ACHN (cell line): ENCODE measurements at regions not wholly inside any gene's neighbourhood (a gene's known extent, or its start where the extent isn't known, plus 50 kb on each side); places are given as distances from the start of the nearest gene placed in this dataset.
"Not testable (repeated sequence)": the region's sequence is repeated elsewhere in the genome, so short reads cannot be mapped to it uniquely, and the experiment has no call there.

Source experiments
- DNase-seq: peaks from one replicate; pipeline ENCODE4 v3.0.0-alpha.2; 2015
- in situ Hi-C: cut with HindIII; loops from 2 replicates; pipeline ENCODE4 v1.10.0; 2017; ENCODE audit warnings: low sequenced_read_pairs, low pct_ligation_motif_present, low pct_unique_long_range_greater_than_20kb

DNA sequence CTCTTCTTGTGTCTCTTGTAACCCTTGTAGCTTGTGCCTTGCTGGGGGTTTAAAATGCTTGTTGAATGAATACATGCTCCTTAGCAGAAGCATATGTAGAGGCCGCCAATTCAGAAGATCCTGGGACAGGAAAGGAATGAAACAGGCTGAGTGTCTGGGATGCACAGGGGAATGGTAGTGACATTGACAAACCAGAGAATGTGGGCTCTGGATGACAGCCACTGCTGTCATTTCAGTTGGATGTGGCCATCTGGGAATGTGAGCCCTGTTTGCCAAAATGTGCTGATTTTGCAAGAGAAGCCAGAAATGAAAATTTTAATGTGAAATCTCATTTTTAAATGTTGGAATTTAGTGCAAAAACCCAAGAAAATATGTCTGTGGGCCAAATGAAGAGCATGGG, 136.8 kb downstream of the DACT1 start:
- in situ Hi-C loops, result no loop called here
- DNase-seq, result no peak

DNA sequence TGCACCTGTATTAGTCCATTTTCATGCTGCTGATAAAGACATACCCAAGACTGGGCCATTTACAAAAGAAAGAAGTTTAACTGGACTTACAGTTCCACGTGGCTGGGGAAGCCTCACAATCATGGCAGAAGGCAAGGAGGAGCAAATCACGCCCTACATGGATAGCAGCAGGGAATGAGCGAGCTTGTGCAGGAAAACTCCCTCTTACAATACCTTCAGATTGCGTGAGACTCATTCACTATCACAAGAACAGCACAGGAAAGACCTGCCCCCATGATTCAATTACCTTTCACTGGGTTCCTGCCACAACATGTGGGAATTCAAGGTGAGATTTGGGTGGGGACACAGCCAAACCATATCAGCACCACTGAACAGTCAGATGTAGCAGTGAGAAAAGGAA, 137.4 kb downstream of the DACT1 start:
- in situ Hi-C loops, DNase-seq: not testable (repeated sequence)

DNA sequence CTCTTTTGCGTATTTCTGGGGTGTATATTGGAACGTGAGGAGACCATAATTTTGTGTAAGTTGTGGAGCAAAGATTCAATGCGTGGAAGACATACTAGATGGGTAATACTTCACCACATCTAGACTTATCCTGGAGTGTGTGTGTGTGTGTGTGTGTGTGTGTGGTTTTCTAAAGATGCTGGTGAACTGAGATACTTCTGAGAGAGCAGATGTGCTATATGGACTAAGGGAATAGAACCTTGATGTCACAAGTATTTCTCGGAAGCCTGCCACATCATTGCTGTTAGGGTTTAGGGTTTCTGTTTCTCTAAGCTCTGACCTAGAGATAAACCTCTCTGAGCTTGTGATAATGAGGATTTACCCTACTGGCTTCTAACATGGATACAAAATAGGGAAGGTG, 138.8 kb downstream of the DACT1 start:
- in situ Hi-C loops, result no loop called here

DNA sequence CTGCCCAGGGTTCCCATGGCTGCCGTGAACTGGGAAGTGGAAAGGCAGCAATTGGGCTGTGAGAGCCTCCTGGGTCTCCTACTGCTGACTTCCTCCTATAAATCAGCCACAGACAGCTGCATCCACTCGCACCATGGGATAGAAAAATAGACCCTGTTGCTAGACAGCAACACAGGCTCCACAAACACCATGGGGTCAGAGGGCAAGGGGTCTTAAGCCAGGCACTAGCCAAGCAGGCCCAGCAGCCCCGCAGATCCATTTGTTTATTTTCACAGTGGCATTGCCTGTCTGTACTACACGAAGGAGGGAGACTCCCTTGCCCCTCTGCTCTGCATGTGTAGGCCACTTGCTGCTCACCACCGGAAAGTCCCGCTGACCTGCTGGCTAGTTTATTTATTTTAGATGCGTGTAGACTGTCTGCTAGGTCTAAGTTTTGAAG, 139.8 kb downstream of the DACT1 start:
- no peak for DNase-seq
- in situ Hi-C loops, result no loop called here

More for the DNA sequence above, 138.8 kb downstream of the DACT1 start:
- no peak for DNase-seq

DNA sequence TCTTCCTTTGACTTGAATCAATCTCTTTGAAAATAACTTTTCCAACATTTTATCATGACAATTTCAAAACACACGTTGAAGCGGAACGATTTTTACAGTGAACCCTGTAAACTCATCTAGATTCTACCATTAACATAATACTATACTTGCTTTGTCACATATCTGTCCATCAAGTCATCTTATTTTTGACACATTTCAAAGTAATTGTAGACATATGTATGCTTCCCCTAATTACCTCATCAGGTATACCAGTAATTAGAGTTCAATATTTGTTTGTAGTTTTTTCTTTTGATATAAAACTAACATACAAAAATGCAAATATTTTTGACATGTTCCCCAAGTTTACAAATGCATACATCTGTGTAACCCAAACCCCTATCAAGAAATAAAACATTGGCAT, 140.4 kb downstream of the DACT1 start:
- DNase-seq, result no peak

DNA sequence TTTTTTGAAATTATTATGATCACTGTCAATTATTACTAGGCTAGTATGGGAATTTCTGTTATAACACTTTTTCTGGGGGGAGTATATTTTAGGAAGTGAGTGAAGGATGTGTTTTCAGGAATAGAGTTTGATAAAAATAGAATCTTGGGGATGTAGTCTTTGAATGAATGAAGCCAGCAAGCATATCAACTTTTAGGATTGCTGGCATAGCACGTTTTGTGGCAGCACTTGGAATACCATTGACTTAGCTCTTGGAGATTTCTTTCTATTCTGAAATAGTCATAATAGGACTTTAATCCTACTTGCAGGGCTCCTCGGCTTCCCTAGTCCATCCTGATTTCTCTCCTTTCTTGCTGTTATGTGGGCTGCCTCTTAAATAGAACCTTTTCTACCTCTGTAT, 141.6 kb downstream of the DACT1 start:
- in situ Hi-C loops, result no loop called here
- DNase-seq, result no peak

More for the DNA sequence above, 140.4 kb downstream of the DACT1 start:
- in situ Hi-C loops, result no loop called here

DNA sequence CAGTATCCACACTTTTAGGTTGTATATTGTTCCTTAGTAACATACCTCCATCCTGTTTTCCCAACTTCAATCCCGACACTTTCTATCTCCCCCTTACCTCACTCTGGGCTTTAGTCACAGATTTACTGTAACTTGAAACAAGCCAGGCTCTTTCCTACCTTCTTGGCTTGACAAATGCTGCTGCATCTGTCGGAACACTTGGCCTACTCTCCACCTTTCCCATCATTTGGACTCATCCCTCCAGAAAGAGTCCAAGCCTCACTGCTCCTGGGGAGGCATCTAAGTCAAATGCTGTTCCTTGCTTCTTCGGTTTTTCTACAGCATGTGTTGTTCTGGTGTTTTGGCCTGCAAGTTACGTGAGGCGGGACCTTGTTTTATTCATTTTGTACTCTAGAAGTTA, 142.4 kb downstream of the DACT1 start:
- DNase-seq, result no peak
- in situ Hi-C loops, result no loop called here

DNA sequence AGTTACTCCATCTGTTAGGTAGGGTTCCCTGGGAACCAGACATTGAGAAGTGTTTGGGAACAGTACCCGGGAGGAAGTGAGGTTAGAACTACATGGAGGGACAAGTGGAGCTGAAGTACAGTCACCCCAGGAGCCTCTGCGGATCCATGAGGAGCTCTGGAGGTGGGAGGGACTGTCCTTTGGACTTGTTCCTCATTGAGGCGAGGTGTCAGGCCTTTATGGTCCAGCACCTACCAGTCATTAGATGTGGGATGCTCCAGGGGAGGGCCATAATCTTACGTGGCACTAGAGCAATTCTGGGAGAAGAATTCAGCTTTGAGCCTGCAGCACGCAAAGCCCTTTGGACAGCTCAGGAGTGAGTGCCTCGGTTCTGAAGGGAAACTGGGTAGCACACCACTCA, 142.8 kb downstream of the DACT1 start:
- in situ Hi-C loops, result no loop called here
- DNase-seq, result no peak

DNA sequence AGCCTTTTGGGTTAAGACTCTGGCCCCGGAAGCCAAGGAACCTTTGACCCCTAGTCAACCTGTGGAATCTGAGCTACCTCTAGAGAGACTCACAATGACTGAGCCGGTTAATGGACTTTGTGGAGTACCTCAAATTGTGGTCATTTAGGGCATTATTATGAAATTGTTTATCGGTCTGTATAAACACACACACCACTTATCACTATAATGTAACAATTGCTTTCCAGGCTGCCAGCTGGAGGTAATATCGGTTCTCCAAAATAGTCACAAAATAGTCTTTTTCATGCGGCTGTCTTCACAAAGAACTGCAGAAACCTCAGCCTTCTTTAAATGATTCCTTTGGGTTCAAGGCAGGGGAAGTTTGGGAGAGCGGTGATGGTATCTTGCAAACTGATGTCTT, 144.2 kb downstream of the DACT1 start:
- in situ Hi-C loops, result no loop called here
- DNase-seq, result no peak

DNA sequence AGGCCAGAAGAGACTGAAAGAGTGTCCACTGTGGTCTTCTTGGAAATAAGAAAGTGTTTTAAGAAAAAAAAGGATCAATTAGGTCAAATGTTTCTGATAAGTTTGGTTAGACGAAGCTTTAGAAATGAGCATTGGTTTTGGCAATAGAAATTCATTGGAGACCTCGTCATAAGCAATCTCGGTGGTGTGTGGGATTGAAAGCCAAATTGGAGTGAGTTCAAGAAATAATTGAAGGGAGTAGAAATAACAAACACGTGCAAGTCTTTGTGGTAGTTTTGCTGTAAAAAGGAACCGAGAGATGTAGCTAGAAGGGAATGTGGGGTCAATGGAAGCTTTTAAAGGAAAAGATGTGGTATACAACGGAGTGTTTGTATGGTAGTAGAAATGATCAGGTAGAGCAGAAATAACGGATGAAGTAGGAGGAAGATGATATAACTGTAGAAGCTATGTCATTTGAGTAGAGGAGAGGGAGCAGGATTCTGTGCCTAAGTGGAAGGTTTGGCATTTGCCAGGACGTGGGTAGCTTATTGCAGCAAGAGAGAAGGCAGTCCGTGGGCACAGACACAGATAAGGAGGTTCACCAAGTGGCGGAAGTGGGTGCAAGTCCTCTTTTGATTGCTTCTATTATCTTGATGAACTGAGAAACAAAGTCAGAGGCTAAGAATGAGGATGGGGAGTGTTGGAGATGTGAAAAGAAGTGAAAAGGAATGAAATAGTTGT, 146.2 kb downstream of the DACT1 start:
- in situ Hi-C loops, result no loop called here
- no peak for DNase-seq

DNA sequence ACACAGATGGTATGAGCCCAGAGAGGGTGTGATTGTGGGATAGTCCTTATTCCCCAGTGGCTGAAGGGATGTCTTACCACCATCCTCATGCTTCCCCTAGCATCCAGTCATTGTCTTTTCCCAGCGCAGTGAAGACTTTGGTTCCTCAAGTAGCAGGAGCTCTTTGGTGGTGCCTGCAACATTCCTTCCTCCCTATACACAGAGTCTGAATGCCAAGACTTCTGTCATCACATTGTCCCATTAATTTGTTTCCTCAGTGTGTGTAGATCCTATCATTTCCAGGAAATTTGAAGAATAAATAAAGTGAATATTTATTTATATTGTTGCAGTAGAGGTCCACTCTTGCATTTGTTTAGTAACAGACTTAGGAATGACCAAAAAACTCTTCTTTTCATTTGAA, 147.2 kb downstream of the DACT1 start:
- in situ Hi-C loops, result no loop called here
- DNase-seq, result no peak

DNA sequence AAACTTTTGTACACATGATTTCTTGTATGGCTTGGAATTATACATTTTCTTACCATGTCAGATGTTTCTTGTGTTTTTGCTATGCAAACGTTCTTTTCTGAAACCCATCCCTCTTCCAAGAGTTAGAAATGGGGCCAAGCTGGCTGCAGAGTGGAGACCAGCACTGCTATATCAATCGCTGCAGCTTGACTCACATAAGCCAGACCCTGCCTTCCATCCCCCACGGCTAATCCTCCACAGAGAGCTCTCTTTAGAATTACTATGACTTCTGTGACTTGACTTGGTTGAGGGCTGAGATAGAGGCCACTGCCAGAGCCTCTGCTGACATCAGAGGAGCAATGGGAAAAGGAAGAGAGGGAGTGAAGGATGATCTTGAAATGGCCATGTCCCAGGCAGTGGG, 147.9 kb downstream of the DACT1 start:
- no peak for DNase-seq
- in situ Hi-C loops, result no loop called here

DNA sequence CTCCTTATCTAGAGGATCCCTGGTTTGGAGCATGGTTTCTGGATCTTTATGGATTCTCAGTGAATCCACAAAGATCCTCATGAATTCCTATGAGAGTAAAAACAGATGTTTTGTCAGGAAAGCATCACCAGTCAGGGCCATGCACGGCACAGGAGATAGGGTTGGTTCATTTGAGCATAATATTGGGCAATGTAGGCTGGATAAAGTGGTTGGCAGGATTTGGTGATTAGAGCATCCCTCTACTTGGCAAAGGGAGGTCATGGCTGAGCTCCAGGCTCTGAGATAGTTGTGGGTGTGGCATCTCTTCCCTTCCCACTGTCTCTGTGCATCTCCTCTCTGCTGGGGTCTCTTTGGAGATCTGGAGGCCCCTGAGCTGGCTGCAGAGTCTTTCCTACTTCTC, 149.8 kb downstream of the DACT1 start:
- no peak for DNase-seq
- in situ Hi-C loops, result no loop called here

DNA sequence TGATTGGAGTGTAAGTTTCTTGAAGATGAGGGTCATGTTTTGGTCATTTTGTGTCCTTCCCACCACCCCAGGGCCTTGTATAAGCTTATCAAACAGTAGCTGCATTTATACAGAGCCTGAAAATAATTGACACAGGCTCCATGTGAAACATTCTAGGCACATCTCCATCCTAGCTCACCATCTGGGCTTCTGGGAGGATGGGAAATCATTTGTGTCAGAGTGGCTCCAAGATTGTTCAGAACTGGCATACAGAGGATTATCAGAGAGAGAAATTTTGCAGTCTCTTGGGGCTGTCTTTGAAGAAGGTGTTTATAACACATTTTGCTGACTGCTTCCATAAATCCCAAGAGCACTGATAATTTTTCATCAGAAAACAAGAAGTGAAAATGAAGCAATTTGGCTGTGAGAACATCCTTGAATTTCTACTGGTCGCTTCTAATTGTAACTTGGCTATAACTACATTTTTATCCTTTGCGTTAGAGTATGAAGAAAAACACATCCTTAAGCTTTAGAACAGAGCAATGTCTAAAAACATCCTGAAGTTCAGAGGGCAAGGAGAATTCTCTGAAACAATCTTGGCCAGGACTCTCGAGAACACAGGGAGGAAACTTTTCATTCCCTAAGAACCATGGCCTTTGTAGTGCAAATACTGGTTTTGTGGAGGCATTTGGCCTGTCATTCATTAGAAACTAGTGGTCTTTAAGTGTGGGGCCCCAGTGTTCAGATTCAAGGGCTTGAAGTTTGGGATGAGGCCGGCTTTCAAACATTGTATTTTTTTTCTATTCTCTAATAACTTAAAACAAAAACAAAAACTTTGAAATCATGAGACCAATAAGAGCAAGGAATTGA, 151.1 kb downstream of the DACT1 start:
- in situ Hi-C loops, result no loop called here
- no peak for DNase-seq

DNA sequence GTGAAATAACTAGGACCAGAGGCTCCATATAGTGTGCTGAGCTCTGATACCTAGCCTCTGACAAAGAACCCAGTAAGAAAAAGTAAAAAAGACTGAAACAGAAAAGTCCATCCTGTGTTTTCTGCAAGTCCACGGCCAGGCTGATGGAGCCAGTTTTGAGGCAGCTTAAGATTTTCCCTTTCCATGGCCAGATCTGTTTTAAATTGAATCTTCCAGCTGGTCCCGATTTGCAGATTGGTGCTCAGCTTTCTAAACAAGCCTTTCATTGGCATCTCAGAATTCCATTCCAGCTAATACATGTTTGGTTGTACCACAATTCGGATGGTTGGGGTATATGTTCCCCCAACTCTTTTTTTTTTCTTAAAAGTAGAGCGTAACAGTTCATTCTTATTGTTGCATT, 152.0 kb downstream of the DACT1 start:
- no peak for DNase-seq
- in situ Hi-C loops, result no loop called here

DNA sequence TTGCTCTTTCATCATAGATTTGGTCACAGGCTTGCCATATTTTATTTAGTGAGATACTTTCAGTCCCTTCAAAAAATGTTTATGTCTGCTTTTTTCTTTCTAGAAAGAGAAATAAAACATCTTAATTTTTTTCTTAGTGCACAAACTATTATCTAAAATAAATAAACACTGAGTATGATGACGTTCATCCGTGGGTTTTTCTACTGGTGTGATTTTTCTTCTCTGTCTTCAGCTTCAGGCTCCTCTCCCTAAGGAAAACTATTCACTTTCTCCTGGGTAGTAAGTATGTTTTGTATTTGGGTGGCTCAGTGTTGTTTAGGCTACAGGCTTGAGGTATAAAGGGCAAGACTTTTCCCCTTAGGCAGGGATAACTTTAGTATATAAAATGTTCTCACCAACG, 154.7 kb downstream of the DACT1 start:
- in situ Hi-C loops, result no loop called here
- DNase-seq, result no peak

DNA sequence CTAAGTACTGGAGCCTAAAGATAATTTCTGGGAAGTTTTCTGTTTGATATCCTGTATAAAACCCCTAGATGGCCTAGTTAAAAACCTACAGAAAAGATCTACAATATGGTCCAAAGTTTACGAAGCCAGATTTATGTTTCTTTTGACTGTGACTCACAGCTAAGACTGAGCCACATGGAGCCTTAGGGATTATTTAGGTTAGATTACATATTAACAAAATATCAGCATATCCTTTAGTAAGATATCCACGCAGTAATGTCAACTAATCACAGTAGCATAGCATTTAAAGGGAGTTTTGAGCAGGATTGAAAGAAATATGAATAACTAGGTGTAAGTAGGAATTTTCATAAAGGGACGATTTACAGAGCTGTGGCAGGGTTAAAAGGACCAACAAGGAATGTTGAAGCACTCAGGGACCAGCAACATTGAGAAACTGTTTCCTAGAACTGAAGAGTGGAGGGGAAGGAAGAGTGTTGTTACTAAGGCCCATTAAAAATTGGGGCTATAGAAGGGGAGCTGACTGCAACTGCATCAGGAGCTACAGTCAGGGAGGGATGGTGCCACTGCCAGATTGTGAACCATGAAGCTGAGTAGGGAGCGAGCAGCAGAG, 155.5 kb downstream of the DACT1 start:
- no peak for DNase-seq
- in situ Hi-C loops, result no loop called here

DNA sequence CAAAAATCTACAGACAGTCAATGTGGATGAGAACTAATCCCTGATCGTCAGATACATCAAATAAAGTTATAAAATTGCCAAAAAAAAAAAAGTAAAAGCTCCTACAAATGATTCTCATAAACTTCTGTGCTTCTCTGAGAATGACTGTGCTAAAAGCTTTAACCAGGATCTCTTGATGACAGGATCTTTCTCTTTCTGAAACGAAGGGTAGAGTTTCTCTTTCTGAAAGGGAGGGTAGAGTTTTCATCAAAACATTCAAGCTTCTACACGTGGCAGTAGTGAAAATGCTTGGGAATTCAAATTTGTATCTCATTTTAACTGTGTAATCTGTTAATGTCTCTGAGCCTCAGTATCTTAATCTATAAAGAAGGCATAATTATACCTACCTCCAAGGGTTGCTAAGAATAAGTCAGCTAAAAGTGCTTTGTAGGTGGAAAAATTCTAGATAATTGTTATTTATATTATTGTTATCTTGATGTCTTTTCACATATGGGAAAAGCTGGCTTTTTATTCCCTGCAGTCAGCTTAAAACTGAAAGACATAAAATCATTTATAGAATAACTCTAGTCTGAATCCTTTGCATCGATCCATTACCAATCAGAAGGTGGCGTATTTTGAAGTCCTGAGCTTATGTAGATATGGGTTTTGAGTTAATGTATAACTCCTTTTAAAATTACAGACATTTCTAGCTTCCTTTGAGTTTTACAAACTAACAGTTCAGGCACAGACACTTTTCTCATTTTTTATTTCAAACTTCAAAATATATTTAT, 157.4 kb downstream of the DACT1 start:
- in situ Hi-C loops, result no loop called here
- no peak for DNase-seq
